Liver (tissue), 8 donors: ENCODE measurements at regions not wholly inside any gene's neighbourhood (a gene's known extent, or its start where the extent isn't known, plus 50 kb on each side); places are given as distances from the start of the nearest gene placed in this dataset.

ENCODE experiments used
- DNase-seq: peaks from one replicate; pipeline ENCODE4 v3.0.0-alpha.2; 2017; ENCODE audit warnings: low spot score
- H3K27ac ChIP-seq, 2 donors: one replicate each; pipeline ENCODE4 v1.7.0; 2013; ENCODE audit warnings: inconsistent platforms in 2 of 2, low read length in 2 of 2, control low read depth in 1 of 2, low read depth in 1 of 2, mild to moderate bottlenecking in 1 of 2
- H3K27me3 ChIP-seq, 4 donors: one replicate each; pipeline versions ENCODE4 v1.6.1 to v1.7.0; 2013; ENCODE audit warnings: low read length in 3 of 4, inconsistent platforms in 1 of 4, mild to moderate bottlenecking in 1 of 4, moderate library complexity in 1 of 4; ENCODE audit not compliant: control insufficient read depth in 4 of 4, insufficient read depth in 4 of 4
- H3K36me3 ChIP-seq, 4 donors: one replicate each; pipeline versions ENCODE4 v1.6.1 to v1.7.0; 2013; ENCODE audit warnings: low read length in 3 of 4, mild to moderate bottlenecking in 3 of 4, low read depth in 1 of 4, moderate library complexity in 1 of 4; ENCODE audit not compliant: control insufficient read depth in 4 of 4, insufficient read depth in 3 of 4
- H3K4me1 ChIP-seq, 4 donors: one replicate each; pipeline versions ENCODE4 v1.6.1 to v1.7.0; 2013; ENCODE audit warnings: low read length in 3 of 4, mild to moderate bottlenecking in 3 of 4, moderate library complexity in 1 of 4; ENCODE audit not compliant: control insufficient read depth in 4 of 4, insufficient read depth in 4 of 4
- H3K4me3 ChIP-seq, 3 donors: one replicate each; pipeline versions ENCODE4 v1.6.1 to v1.7.0; 2013; ENCODE audit warnings: low read length in 3 of 3, control low read depth in 1 of 3, low read depth in 1 of 3, mild to moderate bottlenecking in 1 of 3
- H3K9ac ChIP-seq, 2 donors: one replicate each; pipeline ENCODE4 v1.7.0; 2013; ENCODE audit warnings: low read length in 2 of 2, mild to moderate bottlenecking in 2 of 2, moderate library complexity in 2 of 2, control low read depth in 1 of 2, low read depth in 1 of 2
- H3K9me3 ChIP-seq, 4 donors: one replicate each; pipeline versions ENCODE4 v1.6.1 to v1.7.0; 2013; ENCODE audit warnings: low read length in 3 of 4; ENCODE audit not compliant: control insufficient read depth in 4 of 4
- ATF3 ChIP-seq: IDR thresholded peaks from 2 replicates; pipeline ENCODE4 v1.6.1; 2016; ENCODE audit warnings: antibody characterized with exemption
- CTCF ChIP-seq: fragments of 150-350 bp; IDR thresholded peaks from 2 replicates; pipeline ENCODE4 v1.5.1; 2017; ENCODE audit warnings: improper control_type of control experiment, low read depth, low read length; ENCODE audit not compliant: missing input control
- EGR1 ChIP-seq, 2 donors: IDR thresholded peaks; 2 replicates each; pipeline ENCODE4 v1.6.1; 2016 to 2018; ENCODE audit warnings: antibody characterized with exemption in 2 of 2, low read depth in 2 of 2
- GABPA ChIP-seq, 2 donors: IDR thresholded peaks in 1 of 2; conservative IDR thresholded peaks in 1 of 2; 2 replicates each; pipeline ENCODE4 v1.6.1; 2016; ENCODE audit warnings: antibody characterized with exemption in 2 of 2, mild to moderate bottlenecking in 1 of 2, moderate library complexity in 1 of 2
- HNF4A ChIP-seq, 2 donors: conservative IDR thresholded peaks; 2 replicates each; pipeline ENCODE4 v1.6.1; 2016; ENCODE audit warnings: antibody characterized with exemption in 2 of 2, mild to moderate bottlenecking in 2 of 2
- HNF4G ChIP-seq: IDR thresholded peaks from 2 replicates; pipeline ENCODE4 v1.6.1; 2016; ENCODE audit warnings: antibody characterized with exemption
- JUND ChIP-seq, 2 donors: IDR thresholded peaks; 2 replicates each; pipeline ENCODE4 v1.6.1; 2016; ENCODE audit warnings: antibody characterized with exemption in 2 of 2
- MAX ChIP-seq: IDR thresholded peaks from 2 replicates; pipeline ENCODE4 v1.6.1; 2016; ENCODE audit warnings: antibody characterized with exemption
- RAD21 ChIP-seq, 2 donors: IDR thresholded peaks; 2 replicates each; pipeline ENCODE4 v1.6.1; 2016; ENCODE audit warnings: antibody characterized with exemption in 2 of 2, mild to moderate bottlenecking in 2 of 2
- REST ChIP-seq: IDR thresholded peaks from 2 replicates; pipeline ENCODE4 v1.6.1; 2016; ENCODE audit warnings: antibody characterized with exemption, mild to moderate bottlenecking
- RXRA ChIP-seq, 2 donors: IDR thresholded peaks; 2 replicates each; pipeline ENCODE4 v1.6.1; 2017 to 2018; ENCODE audit warnings: antibody characterized with exemption in 2 of 2, mild to moderate bottlenecking in 1 of 2
- TAF1 ChIP-seq: conservative IDR thresholded peaks from 2 replicates; pipeline ENCODE4 v1.6.1; 2016; ENCODE audit warnings: antibody characterized with exemption, mild to moderate bottlenecking
- ZBTB33 ChIP-seq: IDR thresholded peaks from 2 replicates; pipeline ENCODE4 v1.6.1; 2016; ENCODE audit warnings: antibody characterized with exemption
- WGBS: extraction: QIAGEN DNeasy Blood & Tissue Kit; methylation state at CpG from one replicate; pipeline ENCODE4 v1.1.7; 2013; 5-methylcytosine and 5-hydroxymethylcytosine counted together
- donor health status: healthy.
- donor health status: healthy.
- donor health status: healthy.
- donor health status: healthy.
- donor health status: healthy.

GRCh38 chr22:27295605-27296004 lies 506.0 kb downstream of the MN1 start:
- Histone ChIP-seq H3K27ac (no peak overlapping the region), H3K9ac (no peak overlapping the region), H3K27me3 (peaks cover 0 to 14% (median 7%) of the 10 kb centered on the region in 4 donors), H3K36me3 (no peaks in the 10 kb centered on the region), H3K4me1 (no peaks in the 10 kb centered on the region), H3K4me3 (no peak overlapping the region), H3K9me3 (no peaks in the 10 kb centered on the region)
- DNase-seq: no peak
- TF ChIP-seq ATF3 (no peak), MAX (no peak), GABPA (IDR thresholded peaks at IDR 0.05 in 1 of 2, conservative IDR thresholded peaks at IDR 0.05 in 1 of 2) (no peak)
- 76% methylated on average over 1 of the region's 1 CpG for whole genome bisulfite sequencing

- WGBS: 43% methylated on average over 24 of the region's 24 CpGs
- no peak for DNase-seq
- Histone ChIP-seq H3K27me3 (peaks cover 0 to 14% (median 7%) of the 10 kb centered on the region in 4 donors), H3K4me3 (no peak overlapping the region), H3K9ac (no peak overlapping the region), H3K4me1 (no peaks in the 10 kb centered on the region), H3K9me3 (no peaks in the 10 kb centered on the region), H3K36me3 (no peaks in the 10 kb centered on the region), H3K27ac (no peak overlapping the region)
- TF ChIP-seq EGR1 (IDR thresholded peaks at IDR 0.05; ENCODE audit: low read depth in 2 of 2): no peak
Measured at GRCh38 chr22:27296091-27296675, 505.4 kb downstream of the MN1 start.

- Histone ChIP-seq H3K27ac (no peak overlapping the region), H3K9ac (no peak overlapping the region), H3K4me3 (no peak overlapping the region), H3K4me1 (no peaks in the 10 kb centered on the region), H3K36me3 (no peaks in the 10 kb centered on the region), H3K27me3 (peaks cover 0 to 13% (median 5%) of the 10 kb centered on the region in 4 donors), H3K9me3 (no peaks in the 10 kb centered on the region)
- TF ChIP-seq GABPA (IDR thresholded peaks at IDR 0.05 in 1 of 2, conservative IDR thresholded peaks at IDR 0.05 in 1 of 2) (no peak), JUND (IDR thresholded peaks at IDR 0.05) (no peak), ZBTB33 (no peak), CTCF (no peak), HNF4G (no peak), RAD21 (IDR thresholded peaks at IDR 0.05) (no peak), RXRA (IDR thresholded peaks at IDR 0.05) (no peak), REST (no peak), MAX (no peak), HNF4A (conservative IDR thresholded peaks at IDR 0.05) (no peak), TAF1 (no peak)
- DNase-seq: no peak
- WGBS: 70% methylated on average over 7 of the region's 7 CpGs
Measured at GRCh38 chr22:27297125-27297524, 504.4 kb downstream of the MN1 start.
